Stomach (tissue), 4 donors: ENCODE measurements at regions not wholly inside any gene's neighbourhood (a gene's known extent, or its start where the extent isn't known, plus 50 kb on each side); places are given as distances from the start of the nearest gene placed in this dataset.

ENCODE experiments used
- POLR2A ChIP-seq, 4 donors: fragments of 450-650 bp; IDR thresholded peaks; one replicate each; pipeline ENCODE4 v1.6.1; 2016; ENCODE audit warnings: antibody characterized with exemption in 4 of 4, control low read depth in 2 of 4, mild to moderate bottlenecking in 1 of 4, moderate library complexity in 1 of 4
- POLR2AphosphoS5 ChIP-seq, 3 donors: sonication (generic); formaldehyde crosslinking; IDR thresholded peaks; one replicate each; pipeline ENCODE4 v1.6.1; 2016; ENCODE audit warnings: antibody characterized with exemption in 3 of 3
- TF ChIP-seq, protein P1 (sequence below), 7 experiments: fragments of 450-650 bp in 4 of 7; fragments of 200-600 bp in 3 of 7; sonication (generic) in 3 of 7; IDR thresholded peaks; one replicate each; pipeline ENCODE4 v1.5.1; 2016 to 2019; ENCODE audit warnings: antibody characterized with exemption in 7 of 7, control low read depth in 2 of 7, mild to moderate bottlenecking in 1 of 7

DNA sequence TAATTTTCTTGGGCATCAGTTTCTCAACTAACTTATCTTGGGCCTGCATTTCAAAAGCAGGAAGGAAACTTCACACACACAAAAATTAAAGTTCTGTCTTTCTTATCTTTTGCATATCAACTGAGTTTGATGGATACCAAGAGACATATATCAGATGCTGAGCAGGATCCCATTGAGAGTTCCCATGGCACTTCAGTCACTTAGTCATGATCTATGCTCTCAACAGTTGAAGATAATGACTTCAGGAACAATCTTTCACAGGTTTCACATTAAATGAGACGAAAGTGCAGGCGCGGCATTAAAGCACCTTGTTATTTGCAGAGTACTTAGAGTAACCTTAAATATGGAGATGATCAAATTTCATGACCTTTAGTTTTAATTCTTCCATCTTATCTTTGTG is 2139.8 kb upstream of the CELF4 start:
- TF ChIP-seq POLR2A (IDR thresholded peaks at IDR 0.05) (no peak), POLR2AphosphoS5 (IDR thresholded peaks at IDR 0.05) (no peak)
- TF ChIP-seq, protein P1, sequence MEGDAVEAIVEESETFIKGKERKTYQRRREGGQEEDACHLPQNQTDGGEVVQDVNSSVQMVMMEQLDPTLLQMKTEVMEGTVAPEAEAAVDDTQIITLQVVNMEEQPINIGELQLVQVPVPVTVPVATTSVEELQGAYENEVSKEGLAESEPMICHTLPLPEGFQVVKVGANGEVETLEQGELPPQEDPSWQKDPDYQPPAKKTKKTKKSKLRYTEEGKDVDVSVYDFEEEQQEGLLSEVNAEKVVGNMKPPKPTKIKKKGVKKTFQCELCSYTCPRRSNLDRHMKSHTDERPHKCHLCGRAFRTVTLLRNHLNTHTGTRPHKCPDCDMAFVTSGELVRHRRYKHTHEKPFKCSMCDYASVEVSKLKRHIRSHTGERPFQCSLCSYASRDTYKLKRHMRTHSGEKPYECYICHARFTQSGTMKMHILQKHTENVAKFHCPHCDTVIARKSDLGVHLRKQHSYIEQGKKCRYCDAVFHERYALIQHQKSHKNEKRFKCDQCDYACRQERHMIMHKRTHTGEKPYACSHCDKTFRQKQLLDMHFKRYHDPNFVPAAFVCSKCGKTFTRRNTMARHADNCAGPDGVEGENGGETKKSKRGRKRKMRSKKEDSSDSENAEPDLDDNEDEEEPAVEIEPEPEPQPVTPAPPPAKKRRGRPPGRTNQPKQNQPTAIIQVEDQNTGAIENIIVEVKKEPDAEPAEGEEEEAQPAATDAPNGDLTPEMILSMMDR (IDR thresholded peaks at IDR 0.05), result no peak
